Common myeloid progenitor, CD34-positive (primary cell): ENCODE measurements at regions not wholly inside any gene's neighbourhood (a gene's known extent, or its start where the extent isn't known, plus 50 kb on each side); places are given as distances from the start of the nearest gene placed in this dataset.

Experiments
- CTCF ChIA-PET: fragments of 350-600 bp; sonication (Branson Sonifier 250); formaldehyde crosslinking; loops from one replicate; lab custom pipeline; 2021; ENCODE audit warnings: antibody characterized with exemption; lab: Charles Lee
- POLR2A ChIA-PET: fragments of 350-600 bp; sonication (Branson Sonifier 250); formaldehyde crosslinking; loops from one replicate; lab custom pipeline; 2021; ENCODE audit warnings: antibody characterized with exemption; lab: Charles Lee
- DNase-seq, 3 donors: peaks; one replicate each; pipeline versions ENCODE4 v3.0.0 to v3.0.0-alpha.2; 2013
- H3K27ac ChIP-seq, 2 experiments: 1 replicate in 1 of 2; 2 replicates in 1 of 2; pipeline ENCODE4 v1.7.0; 2013; ENCODE audit warnings: inconsistent platforms in 2 of 2, low read length in 2 of 2, mild to moderate bottlenecking in 2 of 2, low read depth in 1 of 2, moderate library complexity in 1 of 2; ENCODE audit not compliant: severe bottlenecking in 2 of 2, insufficient read depth in 1 of 2, poor library complexity in 1 of 2
- H3K27me3 ChIP-seq, 5 experiments: replicated peaks in 2 of 5; 1 replicate in 3 of 5; 2 replicates in 2 of 5; pipeline versions ENCODE4 v1.6.1 to v1.7.0; 2013; ENCODE audit warnings: low read length in 4 of 5, mild to moderate bottlenecking in 2 of 5, moderate library complexity in 2 of 5, inconsistent platforms in 1 of 5; ENCODE audit not compliant: insufficient read depth in 5 of 5, control insufficient read depth in 4 of 5
- H3K36me3 ChIP-seq, 4 experiments: 1 replicate in 2 of 4; 2 replicates in 2 of 4; pipeline versions ENCODE4 v1.6.1 to v1.7.0; 2013; ENCODE audit warnings: low read length in 3 of 4, control low read depth in 1 of 4, mild to moderate bottlenecking in 1 of 4; ENCODE audit not compliant: control insufficient read depth in 4 of 4, insufficient read depth in 4 of 4
- H3K4me1 ChIP-seq, 4 experiments: 1 replicate in 3 of 4; 2 replicates in 1 of 4; pipeline versions ENCODE4 v1.6.1 to v1.7.1; 2013; ENCODE audit warnings: low read length in 3 of 4, mild to moderate bottlenecking in 3 of 4, control low read depth in 1 of 4, inconsistent platforms in 1 of 4, moderate library complexity in 1 of 4; ENCODE audit not compliant: control insufficient read depth in 4 of 4, insufficient read depth in 4 of 4; ENCODE audit errors: control extremely low read depth in 1 of 4
- H3K4me3 ChIP-seq, 7 experiments: 1 replicate in 4 of 7; 2 replicates in 3 of 7; pipeline versions ENCODE4 v1.5.1 to v1.7.0; 2013; ENCODE audit warnings: mild to moderate bottlenecking in 7 of 7, low read length in 6 of 7, moderate library complexity in 6 of 7, inconsistent platforms in 2 of 7, low read depth in 2 of 7, control low read depth in 1 of 7; ENCODE audit not compliant: insufficient read depth in 4 of 7, control insufficient read depth in 1 of 7; ENCODE audit errors: extremely low read depth in 1 of 7
- H3K9me3 ChIP-seq, 5 experiments: 1 replicate in 4 of 5; 2 replicates in 1 of 5; pipeline versions ENCODE4 v1.6.1 to v1.7.1; 2013; ENCODE audit warnings: low read length in 4 of 5, mild to moderate bottlenecking in 2 of 5, inconsistent platforms in 1 of 5, low read depth in 1 of 5, moderate library complexity in 1 of 5; ENCODE audit not compliant: control insufficient read depth in 4 of 5, insufficient read depth in 2 of 5; ENCODE audit errors: control extremely low read depth in 1 of 5
- WGBS: methylation state at CpG from one replicate; pipeline ENCODE4 v1.1.5; 2013; ENCODE audit not compliant: insufficient coverage; 5-methylcytosine and 5-hydroxymethylcytosine counted together

DNA sequence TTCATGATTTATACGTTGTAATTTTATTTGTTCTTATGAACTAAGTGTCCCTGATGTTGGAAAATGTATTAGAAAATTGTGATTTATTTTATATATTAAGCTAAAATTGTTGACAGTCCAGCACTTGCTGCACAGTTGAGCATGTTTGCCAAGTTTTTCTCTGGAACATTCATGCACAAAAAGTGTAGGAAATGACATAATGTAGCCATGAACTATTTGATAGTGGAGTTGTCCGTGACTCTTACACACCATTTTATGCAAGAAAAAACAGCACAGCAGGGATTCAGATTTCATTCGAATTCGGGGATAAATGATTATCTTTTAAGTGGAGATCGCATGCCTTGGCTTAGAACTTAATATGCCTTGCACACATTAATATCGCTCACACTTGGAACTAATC lies 708.6 kb upstream of the WWC1 start:
- H3K4me3 ChIP-seq = no peak overlapping the region
- no peak for DNase-seq
- no peaks in the 10 kb centered on the region for H3K9me3 ChIP-seq
- H3K4me1 ChIP-seq = no peaks in the 10 kb centered on the region
- CTCF ChIA-PET = no interaction called here
- H3K27me3 ChIP-seq = peaks cover 0 to 10% (median 2%) of the 10 kb centered on the region in 5 experiments
- WGBS = 95% methylated on average over 4 of the region's 6 CpGs
- H3K36me3 ChIP-seq = no peaks in the 10 kb centered on the region
- POLR2A ChIA-PET = no interaction called here
- no peak overlapping the region for H3K27ac ChIP-seq

- Histone ChIP-seq H3K27me3 (peaks cover 0 to 2% (median 0%) of the 10 kb centered on the region in 5 experiments), H3K4me1 (no peaks in the 10 kb centered on the region), H3K36me3 (no peaks in the 10 kb centered on the region), H3K4me3 (no peak overlapping the region), H3K9me3 (no peaks in the 10 kb centered on the region), H3K27ac (no peak overlapping the region)
- 100% methylated on average over 1 of the region's 2 CpGs for WGBS
- DNase-seq = no peak
- ChIA-PET CTCF (no interaction called here), POLR2A (no interaction called here)
Measured at GRCh38 chr5:167585184-167585583, 706.3 kb upstream of the WWC1 start.

GRCh38 chr5:167587772-167588437 lies 703.5 kb upstream of the WWC1 start:
- no peak for DNase-seq
- Histone ChIP-seq H3K4me1 (no peaks in the 10 kb centered on the region), H3K36me3 (no peaks in the 10 kb centered on the region), H3K4me3 (no peak overlapping the region), H3K27ac (no peak overlapping the region), H3K27me3 (peaks cover 0 to 2% (median 0%) of the 10 kb centered on the region in 5 experiments), H3K9me3 (no peaks in the 10 kb centered on the region)
- ChIA-PET POLR2A (no interaction called here), CTCF (no interaction called here)
- 85% methylated on average over 3 of the region's 5 CpGs for WGBS

GRCh38 chr5:167592114-167592513 lies 699.3 kb upstream of the WWC1 start:
- Histone ChIP-seq H3K9me3 (no peaks in the 10 kb centered on the region), H3K27me3 (peaks cover 0 to 2% (median 0%) of the 10 kb centered on the region in 5 experiments), H3K4me1 (no peaks in the 10 kb centered on the region), H3K27ac (no peak overlapping the region), H3K4me3 (no peak overlapping the region), H3K36me3 (no peaks in the 10 kb centered on the region)
- no peak for DNase-seq
- ChIA-PET POLR2A (interaction anchor here (0.6 kb wide), 1 partner anchor 1517 kb away, joined by 3 read pairs; no protein-coding TSS in a partner anchor), CTCF (no interaction called here)
- WGBS = 98% methylated on average over 4 of the region's 4 CpGs

DNA sequence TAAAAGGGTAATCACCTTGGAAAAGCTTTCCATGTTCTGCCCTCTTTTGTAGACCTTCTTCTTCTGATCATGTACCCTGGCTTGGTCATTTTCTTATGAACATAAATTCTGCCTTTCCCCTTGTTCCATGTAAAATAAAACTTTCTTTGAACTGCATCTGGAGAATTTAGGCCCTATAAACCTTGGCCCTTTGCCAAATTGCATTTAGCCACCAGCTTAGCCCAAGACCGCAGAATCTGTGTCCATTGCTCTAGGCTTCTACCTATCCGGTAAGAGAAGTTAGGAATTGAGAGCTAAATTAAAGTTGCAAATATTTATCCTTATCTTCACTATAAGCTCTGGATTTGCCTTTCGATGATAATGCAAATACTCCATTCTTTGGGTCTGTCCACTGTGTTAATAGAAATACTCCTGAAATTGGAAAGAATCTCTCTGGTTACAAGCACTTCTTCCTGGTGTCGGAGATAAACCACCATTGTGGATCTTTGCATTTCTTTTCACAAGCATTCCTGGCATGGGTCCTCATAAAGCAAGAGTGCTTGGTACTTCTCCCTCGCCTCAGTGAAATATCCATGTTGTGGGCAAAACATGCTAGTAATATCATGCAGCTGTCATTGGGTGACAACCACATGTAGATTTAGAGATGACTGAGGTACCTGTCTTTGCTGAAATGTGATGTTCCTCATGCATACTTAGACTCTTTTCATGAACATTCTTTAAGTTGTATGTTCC lies 698.0 kb upstream of the WWC1 start:
- 100% methylated on average over 3 of the region's 5 CpGs for WGBS
- CTCF ChIA-PET = no interaction called here

GRCh38 chr5:167594061-167594435 lies 697.4 kb upstream of the WWC1 start:
- Histone ChIP-seq H3K27ac (no peak overlapping the region), H3K4me3 (no peak overlapping the region), H3K27me3 (no peaks in the 10 kb centered on the region), H3K36me3 (no peaks in the 10 kb centered on the region), H3K9me3 (no peaks in the 10 kb centered on the region), H3K4me1 (no peaks in the 10 kb centered on the region)
- ChIA-PET CTCF (no interaction called here), POLR2A (no interaction called here)
- DNase-seq = no peak

More for the DNA sequence above, 698.0 kb upstream of the WWC1 start:
- DNase-seq = no peak
- Histone ChIP-seq H3K4me1 (no peaks in the 10 kb centered on the region), H3K4me3 (no peak overlapping the region), H3K9me3 (no peaks in the 10 kb centered on the region), H3K36me3 (no peaks in the 10 kb centered on the region), H3K27me3 (peaks cover 0 to 2% (median 0%) of the 10 kb centered on the region in 5 experiments), H3K27ac (no peak overlapping the region)
- POLR2A ChIA-PET = no interaction called here

DNA sequence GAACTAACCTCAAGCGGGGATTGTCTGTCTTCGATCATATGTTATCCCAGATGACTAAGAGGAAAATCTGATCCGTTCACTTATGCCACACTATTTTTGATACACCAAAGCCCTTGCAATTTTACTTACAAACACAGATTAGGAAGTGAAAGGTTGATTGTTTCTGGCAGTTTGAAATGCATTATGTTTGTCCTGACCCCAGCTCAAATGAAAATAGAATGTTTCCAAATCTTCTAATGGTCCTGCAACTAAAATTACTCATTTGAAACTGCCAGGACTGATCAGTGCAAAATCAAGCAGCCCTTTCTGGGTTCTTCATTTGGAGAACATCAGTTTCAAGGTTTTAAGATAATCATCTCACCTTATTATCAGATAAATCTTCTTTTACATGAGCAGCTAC lies 696.7 kb upstream of the WWC1 start:
- no peaks in the 10 kb centered on the region for H3K9me3 ChIP-seq
- no peaks in the 10 kb centered on the region for H3K4me1 ChIP-seq
- no peak overlapping the region for H3K27ac ChIP-seq
- H3K27me3 ChIP-seq = no peaks in the 10 kb centered on the region
- no peak overlapping the region for H3K4me3 ChIP-seq
- no peaks in the 10 kb centered on the region for H3K36me3 ChIP-seq
- ChIA-PET POLR2A (no interaction called here), CTCF (no interaction called here)
- no CpG with 5 or more reads among the region's 3 CpGs for WGBS
- no peak for DNase-seq
